ENCODE measurements at regions not wholly inside any gene's neighbourhood (a gene's known extent, or its start where the extent isn't known, plus 50 kb on each side); places are given as distances from the start of the nearest gene placed in this dataset.
A peak's percentile ranks its signal among the peaks of the same experiment; 100 is the strongest.

DNA sequence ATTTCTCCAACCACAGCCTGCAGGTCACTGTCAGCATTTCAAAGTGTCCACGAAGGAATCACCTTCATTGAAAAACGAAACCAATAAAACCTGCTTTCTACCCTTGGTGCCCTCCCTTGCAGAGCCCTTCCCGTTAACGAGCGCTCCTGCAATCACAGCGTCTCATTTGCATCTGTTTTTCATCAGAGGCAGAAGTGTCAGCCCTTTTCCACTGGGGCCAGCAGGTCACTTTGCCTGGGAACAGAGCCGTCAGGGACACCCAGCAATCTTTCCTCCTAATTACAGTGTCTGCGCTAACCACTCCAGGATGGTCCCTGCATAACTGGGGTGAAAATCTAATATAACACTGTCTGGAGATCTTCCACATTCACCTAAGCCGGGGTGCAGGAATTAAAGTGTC, 85.3 kb downstream of the PSMG1 start:
- no peaks in the 10 kb centered on the region for H3K36me3 ChIP-seq (ENCODE audit: control insufficient read depth in 4 of 4, insufficient read depth in 3 of 4, low read depth in 1 of 4, low read length in 3 of 4)
- no peak overlapping the region for H3K4me3 ChIP-seq (ENCODE audit: low read depth in 1 of 3, low read length in 3 of 3)
- DNase-seq (ENCODE audit: low spot score) = no peak
- no peak overlapping the region for H3K9ac ChIP-seq (ENCODE audit: low read depth in 1 of 2, low read length in 2 of 2)
- TF ChIP-seq CTCF (IDR thresholded peaks at IDR 0.05; ENCODE audit: low read depth, low read length, missing input control) (no peak), NR2F2 (IDR thresholded peaks at IDR 0.05) (peak; percentile 19)
- peak overlapping the region; percentile 8 to 71 for H3K27ac ChIP-seq (ENCODE audit: low read depth in 1 of 2, low read length in 2 of 2)
- H3K27me3 ChIP-seq (ENCODE audit: control insufficient read depth in 4 of 4, insufficient read depth in 4 of 4, low read length in 3 of 4) = no peaks in the 10 kb centered on the region
- no peaks in the 10 kb centered on the region for H3K9me3 ChIP-seq (ENCODE audit: control insufficient read depth in 4 of 4, low read length in 3 of 4)
- 76% methylated on average over 9 of the region's 9 CpGs for WGBS
- H3K4me1 ChIP-seq (ENCODE audit: control insufficient read depth in 4 of 4, insufficient read depth in 4 of 4, low read length in 3 of 4) = peaks cover 4 to 28% (median 14%) of the 10 kb centered on the region in 4 donors

DNA sequence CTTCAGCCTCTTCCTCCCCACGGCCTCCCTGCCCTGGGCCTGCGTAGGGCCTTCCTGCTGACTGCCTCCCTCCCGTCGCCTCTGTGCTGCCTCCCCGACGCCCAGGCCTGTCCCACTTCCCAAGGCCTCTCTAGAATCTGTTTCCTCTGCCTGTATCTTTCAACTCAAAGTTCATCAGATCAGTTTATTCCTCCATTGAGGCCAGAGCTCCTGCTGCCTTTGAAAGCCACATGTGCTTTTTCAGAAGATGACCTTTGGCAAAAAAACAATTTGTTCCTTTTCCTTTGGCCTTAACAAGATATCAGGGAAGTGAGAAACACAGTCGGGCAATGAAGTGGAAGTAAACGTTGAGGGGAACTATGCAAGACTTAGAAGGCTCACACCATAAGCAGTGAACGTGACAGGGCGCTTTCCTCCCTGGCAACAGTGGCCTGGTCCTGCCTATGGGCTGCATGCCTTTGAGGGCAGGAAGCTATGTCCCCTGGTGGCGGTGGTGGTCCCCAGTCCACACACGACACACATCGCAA, 85.9 kb downstream of the PSMG1 start:
- Histone ChIP-seq H3K4me1 (ENCODE audit: control insufficient read depth in 4 of 4, insufficient read depth in 4 of 4, low read length in 3 of 4) (peaks cover 4 to 28% (median 14%) of the 10 kb centered on the region in 4 donors), H3K9ac (ENCODE audit: low read depth in 1 of 2, low read length in 2 of 2) (no peak overlapping the region), H3K27me3 (ENCODE audit: control insufficient read depth in 4 of 4, insufficient read depth in 4 of 4, low read length in 3 of 4) (no peaks in the 10 kb centered on the region), H3K27ac (ENCODE audit: low read depth in 1 of 2, low read length in 2 of 2) (peak overlapping the region; percentile 71 to 93), H3K4me3 (ENCODE audit: low read depth in 1 of 3, low read length in 3 of 3) (no peak overlapping the region), H3K9me3 (ENCODE audit: control insufficient read depth in 4 of 4, low read length in 3 of 4) (no peaks in the 10 kb centered on the region), H3K36me3 (ENCODE audit: control insufficient read depth in 4 of 4, insufficient read depth in 3 of 4, low read depth in 1 of 4, low read length in 3 of 4) (no peaks in the 10 kb centered on the region)
- DNase-seq (ENCODE audit: low spot score) = no peak
- 71% methylated on average over 13 of the region's 13 CpGs for WGBS
- TF ChIP-seq, protein P1, sequence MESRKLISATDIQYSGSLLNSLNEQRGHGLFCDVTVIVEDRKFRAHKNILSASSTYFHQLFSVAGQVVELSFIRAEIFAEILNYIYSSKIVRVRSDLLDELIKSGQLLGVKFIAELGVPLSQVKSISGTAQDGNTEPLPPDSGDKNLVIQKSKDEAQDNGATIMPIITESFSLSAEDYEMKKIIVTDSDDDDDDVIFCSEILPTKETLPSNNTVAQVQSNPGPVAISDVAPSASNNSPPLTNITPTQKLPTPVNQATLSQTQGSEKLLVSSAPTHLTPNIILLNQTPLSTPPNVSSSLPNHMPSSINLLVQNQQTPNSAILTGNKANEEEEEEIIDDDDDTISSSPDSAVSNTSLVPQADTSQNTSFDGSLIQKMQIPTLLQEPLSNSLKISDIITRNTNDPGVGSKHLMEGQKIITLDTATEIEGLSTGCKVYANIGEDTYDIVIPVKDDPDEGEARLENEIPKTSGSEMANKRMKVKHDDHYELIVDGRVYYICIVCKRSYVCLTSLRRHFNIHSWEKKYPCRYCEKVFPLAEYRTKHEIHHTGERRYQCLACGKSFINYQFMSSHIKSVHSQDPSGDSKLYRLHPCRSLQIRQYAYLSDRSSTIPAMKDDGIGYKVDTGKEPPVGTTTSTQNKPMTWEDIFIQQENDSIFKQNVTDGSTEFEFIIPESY (IDR thresholded peaks at IDR 0.05) = no peak
- TF ChIP-seq JUND (IDR thresholded peaks at IDR 0.05) (no peak), EGR1 (IDR thresholded peaks at IDR 0.05; ENCODE audit: low read depth in 2 of 2) (peak in 1 of 2 donors; percentile 30), CTCF (IDR thresholded peaks at IDR 0.05; ENCODE audit: low read depth, low read length, missing input control) (no peak), TAF1 (conservative IDR thresholded peaks at IDR 0.05) (no peak), FOXA2 (IDR thresholded peaks at IDR 0.05) (no peak), HNF4A (conservative IDR thresholded peaks at IDR 0.05) (no peak), FOXA1 (IDR thresholded peaks at IDR 0.05) (no peak), SP1 (IDR thresholded peaks at IDR 0.05) (peak; percentile 76), RAD21 (IDR thresholded peaks at IDR 0.05) (peak; percentile 34 to 55), NR2F2 (IDR thresholded peaks at IDR 0.05) (peak; percentile 99), RXRA (IDR thresholded peaks at IDR 0.05) (peak; percentile 63 to 67), HNF4G (IDR thresholded peaks at IDR 0.05) (no peak), YY1 (IDR thresholded peaks at IDR 0.05) (peak; percentile 39), GABPA (IDR thresholded peaks at IDR 0.05 in 1 of 2, conservative IDR thresholded peaks at IDR 0.05 in 1 of 2) (no peak)
- TF ChIP-seq, protein P2, sequence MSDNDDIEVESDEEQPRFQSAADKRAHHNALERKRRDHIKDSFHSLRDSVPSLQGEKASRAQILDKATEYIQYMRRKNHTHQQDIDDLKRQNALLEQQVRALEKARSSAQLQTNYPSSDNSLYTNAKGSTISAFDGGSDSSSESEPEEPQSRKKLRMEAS (IDR thresholded peaks at IDR 0.05) = peak; percentile 95
- TF ChIP-seq, protein P3, sequence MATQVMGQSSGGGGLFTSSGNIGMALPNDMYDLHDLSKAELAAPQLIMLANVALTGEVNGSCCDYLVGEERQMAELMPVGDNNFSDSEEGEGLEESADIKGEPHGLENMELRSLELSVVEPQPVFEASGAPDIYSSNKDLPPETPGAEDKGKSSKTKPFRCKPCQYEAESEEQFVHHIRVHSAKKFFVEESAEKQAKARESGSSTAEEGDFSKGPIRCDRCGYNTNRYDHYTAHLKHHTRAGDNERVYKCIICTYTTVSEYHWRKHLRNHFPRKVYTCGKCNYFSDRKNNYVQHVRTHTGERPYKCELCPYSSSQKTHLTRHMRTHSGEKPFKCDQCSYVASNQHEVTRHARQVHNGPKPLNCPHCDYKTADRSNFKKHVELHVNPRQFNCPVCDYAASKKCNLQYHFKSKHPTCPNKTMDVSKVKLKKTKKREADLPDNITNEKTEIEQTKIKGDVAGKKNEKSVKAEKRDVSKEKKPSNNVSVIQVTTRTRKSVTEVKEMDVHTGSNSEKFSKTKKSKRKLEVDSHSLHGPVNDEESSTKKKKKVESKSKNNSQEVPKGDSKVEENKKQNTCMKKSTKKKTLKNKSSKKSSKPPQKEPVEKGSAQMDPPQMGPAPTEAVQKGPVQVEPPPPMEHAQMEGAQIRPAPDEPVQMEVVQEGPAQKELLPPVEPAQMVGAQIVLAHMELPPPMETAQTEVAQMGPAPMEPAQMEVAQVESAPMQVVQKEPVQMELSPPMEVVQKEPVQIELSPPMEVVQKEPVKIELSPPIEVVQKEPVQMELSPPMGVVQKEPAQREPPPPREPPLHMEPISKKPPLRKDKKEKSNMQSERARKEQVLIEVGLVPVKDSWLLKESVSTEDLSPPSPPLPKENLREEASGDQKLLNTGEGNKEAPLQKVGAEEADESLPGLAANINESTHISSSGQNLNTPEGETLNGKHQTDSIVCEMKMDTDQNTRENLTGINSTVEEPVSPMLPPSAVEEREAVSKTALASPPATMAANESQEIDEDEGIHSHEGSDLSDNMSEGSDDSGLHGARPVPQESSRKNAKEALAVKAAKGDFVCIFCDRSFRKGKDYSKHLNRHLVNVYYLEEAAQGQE (IDR thresholded peaks at IDR 0.05) = no peak
- TF ChIP-seq, protein P4, sequence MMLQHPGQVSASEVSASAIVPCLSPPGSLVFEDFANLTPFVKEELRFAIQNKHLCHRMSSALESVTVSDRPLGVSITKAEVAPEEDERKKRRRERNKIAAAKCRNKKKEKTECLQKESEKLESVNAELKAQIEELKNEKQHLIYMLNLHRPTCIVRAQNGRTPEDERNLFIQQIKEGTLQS (IDR thresholded peaks at IDR 0.05) = no peak
